ENCODE measurements at regions not wholly inside any gene's neighbourhood (a gene's known extent, or its start where the extent isn't known, plus 50 kb on each side); places are given as distances from the start of the nearest gene placed in this dataset.
"Not testable (repeated sequence)": the region's sequence is repeated elsewhere in the genome, so short reads cannot be mapped to it uniquely, and the experiment has no call there.

- Histone ChIP-seq H3K9me3 (ENCODE audit: control insufficient read depth, low read length) (no peaks in the 10 kb centered on the region), H3K9ac (ENCODE audit: low read length) (no peak overlapping the region), H3K4me3 (ENCODE audit: low read length) (no peak overlapping the region), H3K27me3 (ENCODE audit: control insufficient read depth, insufficient read depth, low read length) (no peaks in the 10 kb centered on the region), H3K36me3 (ENCODE audit: control insufficient read depth, insufficient read depth, low read length) (no peaks in the 10 kb centered on the region), H3K4me1 (ENCODE audit: control insufficient read depth, insufficient read depth, low read length) (no peaks in the 10 kb centered on the region)
Observed at GRCh38 chr5:158601118-158601517, 498.6 kb downstream of the EBF1 start.

GRCh38 chr5:158600679-158601078 lies 499.0 kb downstream of the EBF1 start:
- Histone ChIP-seq H3K9me3 (ENCODE audit: control insufficient read depth, low read length) (no peaks in the 10 kb centered on the region), H3K27me3 (ENCODE audit: control insufficient read depth, insufficient read depth, low read length) (no peaks in the 10 kb centered on the region), H3K4me3 (ENCODE audit: low read length) (no peak overlapping the region), H3K9ac (ENCODE audit: low read length) (no peak overlapping the region), H3K4me1 (ENCODE audit: control insufficient read depth, insufficient read depth, low read length) (no peaks in the 10 kb centered on the region), H3K36me3 (ENCODE audit: control insufficient read depth, insufficient read depth, low read length) (no peaks in the 10 kb centered on the region)

DNA sequence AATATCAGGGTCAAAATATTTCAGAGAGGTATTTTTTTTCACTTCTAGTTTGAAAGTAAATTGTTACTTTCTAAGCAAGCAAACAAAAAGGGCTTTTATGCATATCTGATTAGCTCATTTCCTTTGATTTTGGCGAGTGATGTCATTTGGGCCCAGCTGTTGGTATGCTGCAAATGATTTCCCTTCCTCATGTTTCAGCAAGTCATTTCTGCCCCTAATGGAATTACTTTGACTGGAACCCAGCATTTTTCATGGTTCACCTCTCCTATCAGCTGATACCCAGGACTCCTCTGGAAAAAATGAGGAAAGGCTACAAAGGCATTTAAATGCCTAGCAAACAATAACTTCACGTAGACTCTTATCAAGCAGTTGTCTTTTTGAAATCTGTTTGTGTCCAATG lies 500.6 kb downstream of the EBF1 start:
- Histone ChIP-seq H3K4me1 (ENCODE audit: control insufficient read depth, insufficient read depth, low read length) (no peaks in the 10 kb centered on the region), H3K9me3 (ENCODE audit: control insufficient read depth, low read length) (no peaks in the 10 kb centered on the region), H3K9ac (ENCODE audit: low read length) (no peak overlapping the region), H3K36me3 (ENCODE audit: control insufficient read depth, insufficient read depth, low read length) (no peaks in the 10 kb centered on the region), H3K4me3 (ENCODE audit: low read length) (no peak overlapping the region), H3K27me3 (ENCODE audit: control insufficient read depth, insufficient read depth, low read length) (no peaks in the 10 kb centered on the region)

DNA sequence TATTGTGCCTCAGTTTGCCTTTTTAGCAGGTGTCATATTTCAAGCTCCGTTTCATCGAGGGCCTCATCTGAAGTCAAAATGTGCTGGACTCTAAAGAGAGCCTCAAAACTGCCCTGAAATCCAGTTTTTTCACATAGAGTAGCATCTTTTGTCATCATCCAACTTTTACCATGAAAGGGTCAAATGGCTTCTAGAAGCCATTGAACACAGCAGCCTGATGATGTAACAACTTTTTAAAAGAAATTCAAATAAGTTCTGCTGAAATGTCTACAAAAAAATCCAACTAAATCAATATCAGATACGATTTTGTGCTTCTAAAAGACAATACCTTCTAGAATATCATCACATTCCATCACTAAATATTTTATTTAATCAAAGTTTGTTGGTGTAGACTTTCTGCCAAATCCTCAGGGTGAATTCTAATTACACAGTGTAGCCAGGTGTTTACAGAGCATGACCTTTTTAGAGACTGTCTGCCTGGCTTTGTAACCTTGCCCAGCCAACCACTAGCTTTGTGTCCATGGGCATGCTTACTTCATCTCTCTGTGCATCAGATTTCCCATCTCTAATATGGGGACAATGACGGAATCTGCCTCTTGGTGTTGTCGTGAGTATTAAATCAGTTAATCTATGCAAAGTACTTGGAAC lies 505.0 kb downstream of the EBF1 start:
- H3K36me3 ChIP-seq (ENCODE audit: control insufficient read depth, insufficient read depth, low read length) = no peaks in the 10 kb centered on the region

GRCh38 chr5:158593925-158594324 lies 505.8 kb downstream of the EBF1 start:
- no peak overlapping the region for H3K4me3 ChIP-seq (ENCODE audit: low read length)
- no peaks in the 10 kb centered on the region for H3K9me3 ChIP-seq (ENCODE audit: control insufficient read depth, low read length)
- no peaks in the 10 kb centered on the region for H3K36me3 ChIP-seq (ENCODE audit: control insufficient read depth, insufficient read depth, low read length)
- no peaks in the 10 kb centered on the region for H3K27me3 ChIP-seq (ENCODE audit: control insufficient read depth, insufficient read depth, low read length)
- no peak overlapping the region for H3K9ac ChIP-seq (ENCODE audit: low read length)
- H3K4me1 ChIP-seq (ENCODE audit: control insufficient read depth, insufficient read depth, low read length) = peaks cover 18% of the 10 kb centered on the region

More for the DNA sequence above, 505.0 kb downstream of the EBF1 start:
- Histone ChIP-seq H3K27me3 (ENCODE audit: control insufficient read depth, insufficient read depth, low read length) (no peaks in the 10 kb centered on the region), H3K9ac (ENCODE audit: low read length) (no peak overlapping the region), H3K4me1 (ENCODE audit: control insufficient read depth, insufficient read depth, low read length) (peaks cover 18% of the 10 kb centered on the region), H3K9me3 (ENCODE audit: control insufficient read depth, low read length) (no peaks in the 10 kb centered on the region), H3K4me3 (ENCODE audit: low read length) (no peak overlapping the region)

DNA sequence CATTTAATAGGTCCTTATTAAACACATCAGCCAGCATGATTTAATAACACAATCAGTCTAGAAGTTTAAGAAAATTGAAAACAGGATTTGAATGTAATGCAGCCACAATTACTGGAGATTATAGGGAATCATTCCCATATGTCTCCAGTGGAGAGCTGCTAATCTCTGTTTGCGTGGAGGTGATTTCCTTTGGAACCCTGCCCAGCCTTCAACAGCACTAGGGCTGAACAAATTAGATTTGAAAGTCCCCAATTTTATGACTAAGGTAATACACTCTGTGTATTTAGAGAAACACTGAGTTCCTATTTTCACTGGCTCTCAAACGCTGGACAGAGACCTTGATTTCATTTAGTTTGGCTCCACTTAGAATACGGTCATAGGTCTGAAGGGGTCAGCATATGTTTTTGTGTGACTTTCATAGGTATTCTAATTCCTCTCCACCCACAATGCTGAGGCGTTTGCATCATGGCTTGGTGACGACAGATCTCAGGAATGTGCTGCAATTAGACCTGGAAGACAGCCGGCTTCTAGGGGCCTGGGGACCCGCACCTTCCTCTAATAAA lies 508.3 kb downstream of the EBF1 start:
- Histone ChIP-seq H3K4me3 (ENCODE audit: low read length) (no peak overlapping the region), H3K9me3 (ENCODE audit: control insufficient read depth, low read length) (no peaks in the 10 kb centered on the region), H3K9ac (ENCODE audit: low read length) (no peak overlapping the region)

GRCh38 chr5:158590746-158591300 lies 508.9 kb downstream of the EBF1 start:
- Histone ChIP-seq H3K9me3 (ENCODE audit: control insufficient read depth, low read length) (no peaks in the 10 kb centered on the region), H3K36me3 (ENCODE audit: control insufficient read depth, insufficient read depth, low read length) (no peaks in the 10 kb centered on the region), H3K9ac (ENCODE audit: low read length) (no peak overlapping the region), H3K27me3 (ENCODE audit: control insufficient read depth, insufficient read depth, low read length) (no peaks in the 10 kb centered on the region), H3K4me1 (ENCODE audit: control insufficient read depth, insufficient read depth, low read length) (peaks cover 18% of the 10 kb centered on the region), H3K4me3 (ENCODE audit: low read length) (no peak overlapping the region)

More for the DNA sequence above, 508.3 kb downstream of the EBF1 start:
- Histone ChIP-seq H3K4me1 (ENCODE audit: control insufficient read depth, insufficient read depth, low read length) (peaks cover 18% of the 10 kb centered on the region), H3K27me3 (ENCODE audit: control insufficient read depth, insufficient read depth, low read length) (no peaks in the 10 kb centered on the region), H3K36me3 (ENCODE audit: control insufficient read depth, insufficient read depth, low read length) (no peaks in the 10 kb centered on the region)

GRCh38 chr5:158589939-158590338 lies 509.8 kb downstream of the EBF1 start:
- Histone ChIP-seq H3K27me3 (ENCODE audit: control insufficient read depth, insufficient read depth, low read length) (no peaks in the 10 kb centered on the region), H3K9me3 (ENCODE audit: control insufficient read depth, low read length) (peaks cover 3% of the 10 kb centered on the region), H3K9ac (ENCODE audit: low read length) (no peak overlapping the region), H3K4me1 (ENCODE audit: control insufficient read depth, insufficient read depth, low read length) (peaks cover 18% of the 10 kb centered on the region), H3K36me3 (ENCODE audit: control insufficient read depth, insufficient read depth, low read length) (no peaks in the 10 kb centered on the region), H3K4me3 (ENCODE audit: low read length) (no peak overlapping the region)

DNA sequence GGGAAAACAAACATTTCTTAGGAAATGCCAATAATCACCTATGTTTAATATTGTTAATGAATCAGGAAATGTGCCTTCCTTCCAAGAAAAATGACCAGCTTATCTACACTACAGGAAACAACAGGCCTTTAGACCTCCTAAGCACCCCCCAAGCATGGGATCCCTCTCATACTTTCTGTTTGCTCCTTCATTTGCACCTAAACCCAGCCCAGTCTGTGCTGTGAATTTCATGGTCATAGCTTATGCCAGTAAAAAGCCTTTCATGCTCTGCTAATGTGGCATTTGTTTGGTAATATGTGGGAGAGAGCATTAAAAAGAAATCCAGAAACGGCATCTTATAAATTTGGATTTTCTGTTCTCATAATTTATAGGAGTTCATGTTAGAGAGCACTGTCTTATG lies 511.1 kb downstream of the EBF1 start:
- no peak overlapping the region for H3K9ac ChIP-seq (ENCODE audit: low read length)
- no peaks in the 10 kb centered on the region for H3K27me3 ChIP-seq (ENCODE audit: control insufficient read depth, insufficient read depth, low read length)
- H3K9me3 ChIP-seq (ENCODE audit: control insufficient read depth, low read length) = peaks cover 3% of the 10 kb centered on the region
- H3K36me3 ChIP-seq (ENCODE audit: control insufficient read depth, insufficient read depth, low read length) = no peaks in the 10 kb centered on the region
- no peak overlapping the region for H3K4me3 ChIP-seq (ENCODE audit: low read length)
- peaks cover 18% of the 10 kb centered on the region for H3K4me1 ChIP-seq (ENCODE audit: control insufficient read depth, insufficient read depth, low read length)

DNA sequence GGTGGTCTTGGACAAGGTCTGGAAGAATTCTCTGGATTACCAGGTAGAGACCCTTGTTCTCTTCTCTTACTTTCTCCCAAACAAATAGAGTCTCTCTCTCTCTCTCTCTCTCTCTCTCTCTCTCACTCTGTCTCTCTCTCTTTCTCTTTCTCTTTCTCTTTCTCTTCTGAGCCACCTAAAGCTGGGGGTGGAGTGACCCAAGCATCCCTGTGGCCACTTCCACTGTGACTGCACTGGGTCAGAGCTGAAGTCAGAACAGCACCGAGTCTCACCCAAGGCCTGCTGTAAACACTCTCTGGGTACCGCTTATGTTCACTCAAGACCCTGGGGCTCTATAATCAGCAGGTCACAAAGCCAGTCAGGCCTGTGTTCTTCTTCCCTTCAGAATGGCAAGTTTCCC lies 513.7 kb downstream of the EBF1 start:
- Histone ChIP-seq H3K27me3 (ENCODE audit: control insufficient read depth, insufficient read depth, low read length) (no peaks in the 10 kb centered on the region), H3K9me3 (ENCODE audit: control insufficient read depth, low read length) (peaks cover 3% of the 10 kb centered on the region), H3K4me1 (ENCODE audit: control insufficient read depth, insufficient read depth, low read length) (peaks cover 9% of the 10 kb centered on the region), H3K9ac (ENCODE audit: low read length) (no peak overlapping the region), H3K4me3 (ENCODE audit: low read length) (no peak overlapping the region), H3K36me3 (ENCODE audit: control insufficient read depth, insufficient read depth, low read length) (no peaks in the 10 kb centered on the region)

DNA sequence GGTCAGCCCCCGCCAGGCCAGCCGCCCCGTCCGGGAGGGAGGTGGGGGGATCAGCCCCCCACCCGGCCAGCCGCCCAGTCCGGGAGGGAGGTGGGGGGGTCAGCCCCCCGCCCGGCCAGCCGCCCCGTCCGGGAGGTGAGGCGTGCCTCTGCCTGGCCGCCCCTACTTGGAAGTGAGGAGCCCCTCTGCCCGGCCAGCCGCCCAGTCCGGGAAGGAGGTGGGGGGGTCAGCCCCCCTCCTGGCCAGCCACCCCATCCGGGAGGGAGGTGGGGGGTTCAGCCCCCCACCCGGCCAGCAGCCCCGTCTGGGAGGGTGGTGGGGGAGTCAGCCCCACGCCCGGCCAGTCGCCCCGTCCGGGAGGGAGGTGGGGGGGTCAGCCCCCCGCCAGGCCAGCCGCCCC lies 517.0 kb downstream of the EBF1 start:
- not testable (repeated sequence) for H3K4me3 ChIP-seq (ENCODE audit: low read length); H3K9me3 ChIP-seq (ENCODE audit: control insufficient read depth, low read length); H3K4me1 ChIP-seq (ENCODE audit: control insufficient read depth, insufficient read depth, low read length); H3K36me3 ChIP-seq (ENCODE audit: control insufficient read depth, insufficient read depth, low read length); H3K9ac ChIP-seq (ENCODE audit: low read length); H3K27me3 ChIP-seq (ENCODE audit: control insufficient read depth, insufficient read depth, low read length)

GRCh38 chr5:158573829-158574228 lies 525.9 kb downstream of the EBF1 start:
- Histone ChIP-seq H3K36me3 (ENCODE audit: control insufficient read depth, insufficient read depth, low read length) (no peaks in the 10 kb centered on the region), H3K27me3 (ENCODE audit: control insufficient read depth, insufficient read depth, low read length) (no peaks in the 10 kb centered on the region), H3K4me3 (ENCODE audit: low read length) (no peak overlapping the region), H3K9ac (ENCODE audit: low read length) (no peak overlapping the region), H3K4me1 (ENCODE audit: control insufficient read depth, insufficient read depth, low read length) (no peaks in the 10 kb centered on the region), H3K9me3 (ENCODE audit: control insufficient read depth, low read length) (no peaks in the 10 kb centered on the region)
